ENCODE measurements at regions not wholly inside any gene's neighbourhood (a gene's known extent, or its start where the extent isn't known, plus 50 kb on each side); places are given as distances from the start of the nearest gene placed in this dataset.
A peak's percentile ranks its signal among the peaks of the same experiment; 100 is the strongest.

GRCh38 chr10:91035650-91036292 is 114.9 kb upstream of the ANKRD1 start (continued):
- TF ChIP-seq CHD2 (IDR thresholded peaks at IDR 0.05; ENCODE audit: low read length, partially characterized antibody): no peak
- no peak for TF ChIP-seq MXI1 (IDR thresholded peaks at IDR 0.05; ENCODE audit: low read depth, low read length)
- TF ChIP-seq FOXJ3 (CRISPR knock-in tag; IDR thresholded peaks at IDR 0.05): no peak

DNA sequence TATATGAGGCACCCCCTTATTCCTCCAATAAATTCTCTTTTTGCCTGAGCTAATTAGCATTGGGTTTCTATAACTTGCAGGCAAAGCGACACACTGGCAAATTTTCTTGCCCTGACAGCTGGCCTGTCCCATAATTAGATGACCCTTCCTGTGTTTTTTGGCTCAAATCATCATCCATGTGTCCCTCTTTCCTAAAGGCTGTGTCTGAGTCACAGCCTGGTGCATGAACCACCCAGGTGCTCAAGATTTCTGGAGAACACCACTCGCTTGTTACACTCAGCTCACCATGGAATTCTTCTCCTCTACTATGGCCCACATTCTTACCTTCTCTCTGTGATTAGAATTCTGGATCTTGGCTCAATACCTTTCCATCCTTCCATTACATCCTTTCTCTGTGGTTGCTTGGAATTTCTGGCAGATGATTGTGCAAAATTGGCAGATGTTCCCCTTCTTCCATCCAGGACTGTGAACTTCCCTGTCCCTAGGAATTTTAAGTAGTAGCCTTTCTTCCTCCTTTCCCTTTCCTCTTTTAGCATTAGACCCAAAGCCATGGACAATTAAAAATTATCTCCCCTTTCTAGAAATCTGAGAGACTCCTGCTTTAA is 116.0 kb upstream of the ANKRD1 start:
- H3F3A ChIP-seq (replicated peaks; ENCODE audit: insufficient read depth): peaks cover 4% of the 10 kb centered on the region
- no peaks in the 10 kb centered on the region for H4K20me1 ChIP-seq (ENCODE audit: insufficient read depth)
- WGBS (ENCODE audit: low lambda C conversion rate): 91% methylated on average over 2 of the region's 2 CpGs
- no peaks in the 10 kb centered on the region for H3K36me3 ChIP-seq (replicated peaks in 1 of 2; ENCODE audit: control insufficient read depth in 1 of 2, insufficient read depth in 2 of 2, low read length in 1 of 2)
- no peak overlapping the region for H2AFZ ChIP-seq (ENCODE audit: low read depth)
- POLR2A ChIA-PET: no interaction called here
- CTCF ChIA-PET: interaction anchor here (0.9 to 2.9 kb wide), 3 partner anchors 40 to 213 kb away, joined by 4 to 10 read pairs (median 6); no protein-coding TSS in a partner anchor
- no peak overlapping the region for H3K27ac ChIP-seq (ENCODE audit: low read depth in 2 of 2, low read length in 1 of 2)
- no peaks in the 10 kb centered on the region for H3K9me3 ChIP-seq
- DNase-seq: no peak
- no peak overlapping the region for H3K4me2 ChIP-seq
- peaks cover 0 to 18% of the 10 kb centered on the region in 2 experiments; a peak in 2 of 4 replicates for H3K4me1 ChIP-seq (ENCODE audit: control insufficient read depth in 1 of 2, insufficient read depth in 2 of 2, low read depth in 1 of 2, low read length in 1 of 2)
- no peak overlapping the region for H3K9ac ChIP-seq
- no peak overlapping the region for H3K4me3 ChIP-seq (ENCODE audit: low read depth in 2 of 2, low read length in 1 of 2)
- TF ChIP-seq NFIC (IDR thresholded peaks at IDR 0.05; ENCODE audit: borderline replicate concordance): peak; percentile 18; the same call in 1 of the 2 replicates
- TF ChIP-seq POLR2AphosphoS5 (IDR thresholded peaks at IDR 0.05; ENCODE audit: low read depth, low read length): no peak
- no peaks in the 10 kb centered on the region for H3K79me2 ChIP-seq (ENCODE audit: insufficient read depth)
- H3K9me2 ChIP-seq: no peaks in the 10 kb centered on the region
- H3K27me3 ChIP-seq (ENCODE audit: insufficient read depth): no peaks in the 10 kb centered on the region

- H3F3A ChIP-seq (replicated peaks; ENCODE audit: insufficient read depth): no peaks in the 10 kb centered on the region
- H3K4me3 ChIP-seq (ENCODE audit: low read depth in 2 of 2, low read length in 1 of 2): no peak overlapping the region
- H3K79me2 ChIP-seq (ENCODE audit: insufficient read depth): no peaks in the 10 kb centered on the region
- no peak for DNase-seq
- WGBS (ENCODE audit: low lambda C conversion rate): 61% methylated on average over 3 of the region's 3 CpGs
- no peaks in the 10 kb centered on the region for H4K20me1 ChIP-seq (ENCODE audit: insufficient read depth)
- H3K4me1 ChIP-seq (ENCODE audit: control insufficient read depth in 1 of 2, insufficient read depth in 2 of 2, low read depth in 1 of 2, low read length in 1 of 2): peaks cover 0 to 9% of the 10 kb centered on the region in 2 experiments; a peak in 2 of 4 replicates
- no peaks in the 10 kb centered on the region for H3K9me2 ChIP-seq
- H3K4me2 ChIP-seq: no peak overlapping the region
- H3K36me3 ChIP-seq (replicated peaks in 1 of 2; ENCODE audit: control insufficient read depth in 1 of 2, insufficient read depth in 2 of 2, low read length in 1 of 2): no peaks in the 10 kb centered on the region
- no peaks in the 10 kb centered on the region for H3K27me3 ChIP-seq (ENCODE audit: insufficient read depth)
- no peak overlapping the region for H3K9ac ChIP-seq
- CTCF ChIA-PET: interaction anchor here (0.7 to 2.0 kb wide), 4 partner anchors 27 to 212 kb away, joined by 3 to 7 read pairs (median 5); no protein-coding TSS in a partner anchor
- no peak for TF ChIP-seq USF1 (IDR thresholded peaks at IDR 0.05; ENCODE audit: borderline replicate concordance, low read depth)
- TF ChIP-seq GABPA (IDR thresholded peaks at IDR 0.05; ENCODE audit: low read depth): no peak
- TF ChIP-seq TEAD4 (IDR thresholded peaks at IDR 0.05; ENCODE audit: borderline replicate concordance, insufficient read depth): no peak
- TF ChIP-seq FOXM1 (IDR thresholded peaks at IDR 0.05; ENCODE audit: low read depth): no peak
- no peak for TF ChIP-seq EP300 (IDR thresholded peaks at IDR 0.05; ENCODE audit: borderline replicate concordance in 1 of 2, low read depth in 1 of 2, low read length in 1 of 2)
- no peak overlapping the region for H2AFZ ChIP-seq (ENCODE audit: low read depth)
- no peak overlapping the region for H3K27ac ChIP-seq (ENCODE audit: low read depth in 2 of 2, low read length in 1 of 2)
- no peaks in the 10 kb centered on the region for H3K9me3 ChIP-seq
- POLR2A ChIA-PET: no interaction called here
Measured at GRCh38 chr10:91038971-91039370, 118.1 kb upstream of the ANKRD1 start.

All from SK-N-SH (cell line).